GM15510 (cell line): ENCODE measurements at regions not wholly inside any gene's neighbourhood (a gene's known extent, or its start where the extent isn't known, plus 50 kb on each side); places are given as distances from the start of the nearest gene placed in this dataset.

Source experiments
- POLR2A ChIP-seq: IDR thresholded peaks from 3 replicates; pipeline ENCODE4 v1.6.1; 2011; ENCODE audit warnings: borderline replicate concordance; ENCODE audit not compliant: insufficient read length; ENCODE audit errors: extremely low read depth

GRCh38 chr7:65453341-65454030 lies 79.8 kb downstream of the ZNF92 start:
- no peak for TF ChIP-seq POLR2A

GRCh38 chr7:65454469-65454868 lies 80.8 kb downstream of the ZNF92 start:
- TF ChIP-seq POLR2A = no peak

GRCh38 chr7:65457705-65458104 lies 84.0 kb downstream of the ZNF92 start:
- TF ChIP-seq POLR2A = no peak

GRCh38 chr7:65459438-65459837 lies 85.8 kb downstream of the ZNF92 start:
- TF ChIP-seq POLR2A = no peak

- TF ChIP-seq POLR2A = no peak
Measured at GRCh38 chr7:65462148-65462716, 88.6 kb downstream of the ZNF92 start.

- TF ChIP-seq POLR2A = no peak
Measured at GRCh38 chr7:65463184-65463583, 89.5 kb downstream of the ZNF92 start.

GRCh38 chr7:65471587-65471986 lies 97.9 kb downstream of the ZNF92 start:
- no peak for TF ChIP-seq POLR2A

- no peak for TF ChIP-seq POLR2A
Measured at GRCh38 chr7:65475040-65475726, 101.5 kb downstream of the ZNF92 start.

GRCh38 chr7:65475734-65476319 lies 102.2 kb downstream of the ZNF92 start:
- no peak for TF ChIP-seq POLR2A

GRCh38 chr7:65477326-65477725 lies 103.7 kb downstream of the ZNF92 start:
- TF ChIP-seq POLR2A = no peak

- TF ChIP-seq POLR2A = no peak
Measured at GRCh38 chr7:65489260-65489767, 115.7 kb downstream of the ZNF92 start.

- no peak for TF ChIP-seq POLR2A
Measured at GRCh38 chr7:65503434-65504152, 129.9 kb downstream of the ZNF92 start.

GRCh38 chr7:65509368-65510186 lies 135.9 kb downstream of the ZNF92 start:
- no peak for TF ChIP-seq POLR2A

- TF ChIP-seq POLR2A = no peak
Measured at GRCh38 chr7:65609131-65609530, 235.5 kb downstream of the ZNF92 start.
